ENCODE measurements at regions not wholly inside any gene's neighbourhood (a gene's known extent, or its start where the extent isn't known, plus 50 kb on each side); places are given as distances from the start of the nearest gene placed in this dataset.
A peak's percentile ranks its signal among the peaks of the same experiment; 100 is the strongest.
"Not testable (repeated sequence)": the region's sequence is repeated elsewhere in the genome, so short reads cannot be mapped to it uniquely, and the experiment has no call there.

- DNase-seq = no peak
- Histone ChIP-seq H2AFZ (ENCODE audit: low read depth) (no peak overlapping the region), H3K9me3 (no peaks in the 10 kb centered on the region), H3K27ac (ENCODE audit: low read depth in 2 of 2, low read length in 1 of 2) (no peak overlapping the region), H3K4me1 (ENCODE audit: control insufficient read depth in 1 of 2, insufficient read depth in 2 of 2, low read depth in 1 of 2, low read length in 1 of 2) (no peaks in the 10 kb centered on the region), H3F3A (replicated peaks; ENCODE audit: insufficient read depth) (no peaks in the 10 kb centered on the region), H3K9ac (no peak overlapping the region), H3K4me3 (ENCODE audit: low read depth in 2 of 2, low read length in 1 of 2) (no peak overlapping the region), H3K9me2 (no peaks in the 10 kb centered on the region), H3K36me3 (replicated peaks in 1 of 2; ENCODE audit: control insufficient read depth in 1 of 2, insufficient read depth in 2 of 2, low read length in 1 of 2) (no peaks in the 10 kb centered on the region), H3K4me2 (no peak overlapping the region), H3K79me2 (ENCODE audit: insufficient read depth) (no peaks in the 10 kb centered on the region), H4K20me1 (ENCODE audit: insufficient read depth) (no peaks in the 10 kb centered on the region), H3K27me3 (ENCODE audit: insufficient read depth) (no peaks in the 10 kb centered on the region)
- CTCF ChIA-PET = no interaction called here
- no peak for TF ChIP-seq USF1 (IDR thresholded peaks at IDR 0.05; ENCODE audit: borderline replicate concordance, low read depth)
- TF ChIP-seq YY1 (IDR thresholded peaks at IDR 0.05; ENCODE audit: low read depth) = no peak
- no peak for TF ChIP-seq FOXJ3 (CRISPR knock-in tag; IDR thresholded peaks at IDR 0.05)
- no peak for TF ChIP-seq POLR2AphosphoS5 (IDR thresholded peaks at IDR 0.05; ENCODE audit: low read depth, low read length)
- no peak for TF ChIP-seq RAD21 (IDR thresholded peaks at IDR 0.05; ENCODE audit: low read length)
- POLR2A ChIA-PET = no interaction called here
- 19% methylated on average over 3 of the region's 3 CpGs for WGBS (ENCODE audit: low lambda C conversion rate)
These were observed 97.1 kb upstream of the USP9X start for GRCh38 chrX:40988100-40988499.

- H3K4me1 ChIP-seq (ENCODE audit: control insufficient read depth in 1 of 2, insufficient read depth in 2 of 2, low read depth in 1 of 2, low read length in 1 of 2); CTCF ChIA-PET: not testable (repeated sequence)
These were observed 91.8 kb upstream of the USP9X start for GRCh38 chrX:40993395-40993794.

GRCh38 chrX:40996886-40997530, 88.2 kb upstream of the USP9X start:
- Histone ChIP-seq H3F3A (replicated peaks; ENCODE audit: insufficient read depth) (no peaks in the 10 kb centered on the region), H3K79me2 (ENCODE audit: insufficient read depth) (no peaks in the 10 kb centered on the region), H4K20me1 (ENCODE audit: insufficient read depth) (no peaks in the 10 kb centered on the region), H3K4me3 (ENCODE audit: low read depth in 2 of 2, low read length in 1 of 2) (no peak overlapping the region; a peak in 1 of 4 replicates), H3K27me3 (ENCODE audit: insufficient read depth) (no peaks in the 10 kb centered on the region; the same call in 1 of the 2 replicates), H3K4me1 (ENCODE audit: control insufficient read depth in 1 of 2, insufficient read depth in 2 of 2, low read depth in 1 of 2, low read length in 1 of 2) (no peaks in the 10 kb centered on the region), H3K27ac (ENCODE audit: low read depth in 2 of 2, low read length in 1 of 2) (no peak overlapping the region), H3K9me2 (no peaks in the 10 kb centered on the region), H3K9me3 (no peaks in the 10 kb centered on the region), H3K4me2 (no peak overlapping the region), H3K9ac (no peak overlapping the region), H3K36me3 (replicated peaks in 1 of 2; ENCODE audit: control insufficient read depth in 1 of 2, insufficient read depth in 2 of 2, low read length in 1 of 2) (no peaks in the 10 kb centered on the region), H2AFZ (ENCODE audit: low read depth) (peak overlapping the region; percentile 61; the same call in 1 of the 2 replicates)
- POLR2A ChIA-PET = no interaction called here
- peak; percentile 44 for DNase-seq
- CTCF ChIA-PET = interaction anchor here (0.7 kb wide), 1 partner anchor 25 kb away, joined by 3 read pairs; no protein-coding TSS in a partner anchor
- 21% methylated on average over 3 of the region's 3 CpGs for WGBS (ENCODE audit: low lambda C conversion rate)
- TF ChIP-seq RFX5 (IDR thresholded peaks at IDR 0.05; ENCODE audit: low read length) (no peak), SMC3 (IDR thresholded peaks at IDR 0.05; ENCODE audit: low read depth, low read length) (no peak), TAF1 (IDR thresholded peaks at IDR 0.05; ENCODE audit: borderline replicate concordance, low read depth, low read length) (no peak), ELF1 (IDR thresholded peaks at IDR 0.05) (no peak), RXRA (IDR thresholded peaks at IDR 0.05; ENCODE audit: borderline replicate concordance, low read depth) (no peak), NRF1 (IDR thresholded peaks at IDR 0.05; ENCODE audit: low read depth, low read length) (no peak), YY1 (IDR thresholded peaks at IDR 0.05; ENCODE audit: low read depth) (peak; percentile 85), PBX3 (IDR thresholded peaks at IDR 0.05) (no peak), NFIC (IDR thresholded peaks at IDR 0.05; ENCODE audit: borderline replicate concordance) (no peak), POLR2AphosphoS5 (IDR thresholded peaks at IDR 0.05; ENCODE audit: low read depth, low read length) (no peak), EP300 (IDR thresholded peaks at IDR 0.05; ENCODE audit: borderline replicate concordance in 1 of 2, low read depth in 1 of 2, low read length in 1 of 2) (no peak), MEF2A (IDR thresholded peaks at IDR 0.05; ENCODE audit: borderline replicate concordance, low read depth) (no peak), CTCF (IDR thresholded peaks at IDR 0.05) (no peak), CHD2 (IDR thresholded peaks at IDR 0.05; ENCODE audit: low read length, partially characterized antibody) (no peak), USF1 (IDR thresholded peaks at IDR 0.05; ENCODE audit: borderline replicate concordance, low read depth) (peak; percentile 91)

More at GRCh38 chrX:40993395-40993794, 91.8 kb upstream of the USP9X start:
- H3K4me3 ChIP-seq (ENCODE audit: low read depth in 2 of 2, low read length in 1 of 2); H3K79me2 ChIP-seq (ENCODE audit: insufficient read depth); POLR2A ChIA-PET; H3K9me3 ChIP-seq; H3K9ac ChIP-seq; H2AFZ ChIP-seq (ENCODE audit: low read depth); H3F3A ChIP-seq (replicated peaks; ENCODE audit: insufficient read depth); H4K20me1 ChIP-seq (ENCODE audit: insufficient read depth); H3K36me3 ChIP-seq (replicated peaks in 1 of 2; ENCODE audit: control insufficient read depth in 1 of 2, insufficient read depth in 2 of 2, low read length in 1 of 2); H3K9me2 ChIP-seq; H3K4me2 ChIP-seq; H3K27ac ChIP-seq (ENCODE audit: low read depth in 2 of 2, low read length in 1 of 2); H3K27me3 ChIP-seq (ENCODE audit: insufficient read depth); DNase-seq: not testable (repeated sequence)
- 55% methylated on average over 2 of the region's 2 CpGs for WGBS (ENCODE audit: low lambda C conversion rate)
